Left ventricle myocardium inferior (tissue), 1 donor: ENCODE measurements at regions not wholly inside any gene's neighbourhood (a gene's known extent, or its start where the extent isn't known, plus 50 kb on each side); places are given as distances from the start of the nearest gene placed in this dataset.
"Not testable (repeated sequence)": the region's sequence is repeated elsewhere in the genome, so short reads cannot be mapped to it uniquely, and the experiment has no call there.

Source experiments
- DNase-seq: peaks from one replicate; pipeline ENCODE4 v3.0.0-alpha.2; 2020
- H3K27ac ChIP-seq: fragments of 200-600 bp; replicated peaks from 2 replicates; pipeline ENCODE4 v1.8.0; 2021
- H3K27me3 ChIP-seq: fragments of 200-600 bp; 2 replicates; pipeline ENCODE4 v1.8.0; 2021; ENCODE audit warnings: low read depth
- H3K36me3 ChIP-seq: fragments of 200-600 bp; 2 replicates; pipeline ENCODE4 v1.8.0; 2021
- H3K4me1 ChIP-seq: fragments of 200-600 bp; 2 replicates; pipeline ENCODE4 v1.8.0; 2021
- H3K4me3 ChIP-seq: fragments of 200-600 bp; 2 replicates; pipeline ENCODE4 v1.8.0; 2021; ENCODE audit warnings: mild to moderate bottlenecking, moderate library complexity
- H3K9me3 ChIP-seq: fragments of 200-600 bp; replicated peaks from 2 replicates; pipeline ENCODE4 v1.8.0; 2021
- intact Hi-C: fragments of 100-400 bp; cut with micrococcal nuclease; formaldehyde crosslinking; loops from one replicate; pipeline ENCODE4 v1.11.0; 2022
- TF ChIP-seq, protein P1 (sequence below): fragments of 200-600 bp; IDR thresholded peaks from 2 replicates; pipeline ENCODE4 v1.8.0; 2021; ENCODE audit warnings: antibody characterized with exemption, mild to moderate bottlenecking, borderline replicate concordance
- donor health status: DM: no; HTN: yes; CAD: no; lungs with severe emphysema.

DNA sequence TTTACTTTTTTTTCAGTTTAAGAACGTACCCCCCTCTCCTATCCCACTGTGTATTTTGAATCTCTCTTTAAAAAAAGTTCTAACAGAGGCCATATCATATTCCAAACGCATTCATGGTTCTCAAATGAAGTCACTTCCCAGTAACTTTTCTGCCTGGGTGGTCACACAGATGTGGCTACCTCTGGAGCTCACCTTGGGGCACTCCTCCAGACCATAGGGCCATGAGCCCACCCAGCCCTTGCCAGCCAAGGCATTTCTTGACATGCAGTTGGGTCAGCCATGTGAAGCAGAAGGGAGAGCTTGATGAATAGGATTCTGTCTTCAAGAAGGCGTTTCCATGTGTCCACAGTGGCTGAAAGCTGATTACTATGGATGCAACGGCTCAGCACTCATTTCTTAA, 239.3 kb downstream of the RAB11FIP2 start:
- TF ChIP-seq, protein P1, sequence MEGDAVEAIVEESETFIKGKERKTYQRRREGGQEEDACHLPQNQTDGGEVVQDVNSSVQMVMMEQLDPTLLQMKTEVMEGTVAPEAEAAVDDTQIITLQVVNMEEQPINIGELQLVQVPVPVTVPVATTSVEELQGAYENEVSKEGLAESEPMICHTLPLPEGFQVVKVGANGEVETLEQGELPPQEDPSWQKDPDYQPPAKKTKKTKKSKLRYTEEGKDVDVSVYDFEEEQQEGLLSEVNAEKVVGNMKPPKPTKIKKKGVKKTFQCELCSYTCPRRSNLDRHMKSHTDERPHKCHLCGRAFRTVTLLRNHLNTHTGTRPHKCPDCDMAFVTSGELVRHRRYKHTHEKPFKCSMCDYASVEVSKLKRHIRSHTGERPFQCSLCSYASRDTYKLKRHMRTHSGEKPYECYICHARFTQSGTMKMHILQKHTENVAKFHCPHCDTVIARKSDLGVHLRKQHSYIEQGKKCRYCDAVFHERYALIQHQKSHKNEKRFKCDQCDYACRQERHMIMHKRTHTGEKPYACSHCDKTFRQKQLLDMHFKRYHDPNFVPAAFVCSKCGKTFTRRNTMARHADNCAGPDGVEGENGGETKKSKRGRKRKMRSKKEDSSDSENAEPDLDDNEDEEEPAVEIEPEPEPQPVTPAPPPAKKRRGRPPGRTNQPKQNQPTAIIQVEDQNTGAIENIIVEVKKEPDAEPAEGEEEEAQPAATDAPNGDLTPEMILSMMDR: no peak
- Histone ChIP-seq H3K27ac (no peak overlapping the region), H3K36me3 (no peaks in the 10 kb centered on the region), H3K4me1 (no peaks in the 10 kb centered on the region), H3K4me3 (no peak overlapping the region), H3K27me3 (peaks cover 39% of the 10 kb centered on the region), H3K9me3 (peaks cover 16% of the 10 kb centered on the region)
- DNase-seq: no peak
- intact Hi-C loops: no loop called here

DNA sequence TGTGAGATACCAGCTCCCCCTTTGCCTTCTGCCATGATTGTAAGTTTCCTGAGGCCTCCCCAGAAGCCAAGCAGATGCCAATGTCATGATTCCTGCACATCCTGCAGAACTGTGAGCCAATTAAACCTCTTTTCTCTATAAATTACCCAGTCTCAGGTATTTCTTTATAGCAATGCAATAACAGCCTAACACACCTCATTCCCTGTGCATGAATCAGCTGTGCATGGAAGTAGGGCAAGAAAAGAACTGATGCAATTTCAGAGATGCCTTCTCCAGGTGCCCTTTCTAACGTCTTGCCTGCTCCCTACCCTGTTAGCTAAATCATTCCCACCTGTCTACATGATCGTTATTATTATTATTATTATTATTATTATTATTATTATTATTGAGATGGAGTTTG, 230.9 kb downstream of the RAB11FIP2 start:
- H3K27ac ChIP-seq, DNase-seq, H3K4me1 ChIP-seq, H3K9me3 ChIP-seq, H3K36me3 ChIP-seq, H3K4me3 ChIP-seq, intact Hi-C loops: not testable (repeated sequence)
- H3K27me3 ChIP-seq: peaks cover 40% of the 10 kb centered on the region

DNA sequence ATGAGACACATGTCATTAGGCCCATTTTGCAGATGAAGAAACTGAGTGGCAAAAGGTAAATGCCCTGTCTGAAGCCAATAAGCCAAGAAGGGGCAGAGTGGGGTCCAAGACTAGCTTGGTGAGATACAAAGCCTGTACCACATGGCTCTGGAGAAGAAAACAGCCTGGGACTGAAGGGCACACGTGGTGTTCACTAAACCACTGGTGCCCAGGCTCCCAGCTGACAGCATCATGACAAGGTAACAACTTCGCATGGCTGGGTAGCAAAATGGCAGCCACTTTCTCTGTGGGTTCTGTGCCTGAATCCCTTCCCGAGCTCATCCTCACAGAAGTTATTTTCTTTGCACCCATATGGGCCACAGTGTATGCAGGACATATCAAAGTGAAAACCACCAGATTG, 229.6 kb downstream of the RAB11FIP2 start:
- TF ChIP-seq, protein P1: no peak
- Histone ChIP-seq H3K4me3 (no peak overlapping the region), H3K4me1 (no peaks in the 10 kb centered on the region), H3K9me3 (peaks cover 4% of the 10 kb centered on the region), H3K36me3 (no peaks in the 10 kb centered on the region), H3K27ac (no peak overlapping the region), H3K27me3 (peaks cover 51% of the 10 kb centered on the region)
- intact Hi-C loops: no loop called here
- DNase-seq: no peak

DNA sequence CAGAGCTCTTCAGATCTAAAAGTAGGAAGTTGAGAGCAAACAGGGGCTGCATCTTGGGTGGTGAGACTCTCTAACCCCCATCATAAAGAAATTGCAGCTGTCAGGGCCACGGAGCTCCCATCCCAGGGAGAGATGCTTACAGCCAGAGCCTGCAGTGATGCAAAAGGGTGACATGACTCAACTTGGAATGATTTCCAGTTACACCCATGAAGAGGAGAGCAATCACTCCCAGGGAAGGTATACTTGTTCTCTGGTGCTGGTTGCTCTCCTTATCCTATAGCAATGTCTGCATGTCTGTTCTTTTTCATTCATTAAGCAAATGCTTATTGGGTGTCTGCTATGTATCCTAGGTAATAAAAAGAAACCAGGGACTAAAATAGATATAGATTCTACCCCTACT, 228.0 kb downstream of the RAB11FIP2 start:
- no peak for DNase-seq
- Histone ChIP-seq H3K27me3 (peaks cover 55% of the 10 kb centered on the region), H3K9me3 (no peaks in the 10 kb centered on the region), H3K4me3 (no peak overlapping the region), H3K27ac (no peak overlapping the region), H3K36me3 (no peaks in the 10 kb centered on the region), H3K4me1 (no peaks in the 10 kb centered on the region)
- intact Hi-C loops: no loop called here
- TF ChIP-seq, protein P1: no peak

DNA sequence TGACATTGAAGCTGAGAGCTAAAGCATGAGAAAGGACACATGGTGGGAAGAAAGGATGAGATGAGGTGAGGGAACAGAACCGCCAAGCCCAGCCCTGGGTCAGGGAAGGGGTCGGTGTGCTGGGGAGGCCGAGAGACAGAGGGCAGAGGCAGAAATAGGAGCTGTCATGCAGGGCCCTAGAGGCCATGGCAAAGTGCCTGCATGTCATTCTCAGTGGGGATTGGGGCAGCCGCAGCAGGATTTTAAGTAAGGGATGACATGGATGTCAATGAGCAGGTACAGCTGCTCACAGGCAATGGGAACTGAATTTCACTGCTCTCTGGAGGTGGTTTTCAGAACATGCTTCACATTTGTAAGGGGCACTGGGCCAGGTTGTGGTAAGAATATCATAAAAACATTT, 227.4 kb downstream of the RAB11FIP2 start:
- Histone ChIP-seq H3K36me3 (no peaks in the 10 kb centered on the region), H3K27me3 (peaks cover 55% of the 10 kb centered on the region), H3K4me3 (no peak overlapping the region), H3K4me1 (no peaks in the 10 kb centered on the region), H3K9me3 (no peaks in the 10 kb centered on the region), H3K27ac (no peak overlapping the region)
- no peak for DNase-seq
- intact Hi-C loops: no loop called here
- TF ChIP-seq, protein P1: no peak

DNA sequence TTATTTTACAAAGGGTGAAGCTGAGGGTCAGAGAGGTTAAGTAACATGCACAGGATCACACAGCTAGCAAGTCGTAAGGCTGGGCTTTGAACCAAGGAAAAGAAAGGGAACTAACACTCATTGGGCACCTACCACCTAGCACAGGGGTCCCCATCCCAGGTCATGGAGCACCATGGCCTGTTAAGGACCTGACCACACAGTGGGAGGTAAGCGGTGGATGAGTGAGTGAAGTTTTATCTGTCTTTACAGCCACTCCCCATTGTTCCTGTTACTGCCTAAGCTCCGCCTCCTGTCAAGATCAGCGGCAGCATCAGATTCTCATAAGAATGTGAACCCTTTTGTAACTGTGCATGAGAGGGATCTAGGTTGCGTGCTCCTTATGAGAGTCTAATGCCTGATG, 222.8 kb downstream of the RAB11FIP2 start:
- TF ChIP-seq, protein P1: no peak
- Histone ChIP-seq H3K4me3 (no peak overlapping the region), H3K36me3 (no peaks in the 10 kb centered on the region), H3K27ac (no peak overlapping the region), H3K4me1 (no peaks in the 10 kb centered on the region), H3K9me3 (no peaks in the 10 kb centered on the region), H3K27me3 (peaks cover 42% of the 10 kb centered on the region)
- intact Hi-C loops: no loop called here
- no peak for DNase-seq
